Uterus (tissue), 2 donors: ENCODE measurements at regions not wholly inside any gene's neighbourhood (a gene's known extent, or its start where the extent isn't known, plus 50 kb on each side); places are given as distances from the start of the nearest gene placed in this dataset.

ENCODE experiments used
- POLR2A ChIP-seq, 2 donors: fragments of 450-650 bp; IDR thresholded peaks; one replicate each; pipeline ENCODE4 v1.6.1; 2016; ENCODE audit warnings: antibody characterized with exemption in 2 of 2, mild to moderate bottlenecking in 1 of 2, moderate library complexity in 1 of 2
- TF ChIP-seq, protein P1 (sequence below), 4 experiments: fragments of 200-600 bp in 2 of 4; fragments of 450-650 bp in 2 of 4; sonication (generic) in 2 of 4; IDR thresholded peaks; one replicate each; pipeline ENCODE4 v1.5.1; 2016 to 2019; ENCODE audit warnings: antibody characterized with exemption in 4 of 4, mild to moderate bottlenecking in 2 of 4, moderate library complexity in 1 of 4

DNA sequence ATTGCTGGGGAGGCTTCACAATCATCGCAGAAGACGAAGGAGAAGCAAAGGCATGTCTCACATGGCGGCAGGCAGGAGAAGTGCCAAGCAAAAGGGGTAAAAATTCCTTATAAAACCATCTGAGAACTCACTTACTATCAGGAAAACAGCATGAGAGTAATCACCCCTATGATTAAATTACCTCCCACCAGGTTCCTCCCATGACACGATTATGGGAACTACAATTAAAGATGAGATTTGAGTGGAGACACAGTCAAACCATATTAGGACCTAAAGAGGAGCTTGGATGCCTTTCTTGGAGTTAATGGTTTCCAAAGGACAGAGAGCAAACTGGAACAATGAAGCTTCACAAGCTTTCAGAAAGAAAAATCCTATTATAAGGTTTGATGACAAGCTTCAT lies 168.4 kb upstream of the SMARCAD1 start:
- TF ChIP-seq, protein P1, sequence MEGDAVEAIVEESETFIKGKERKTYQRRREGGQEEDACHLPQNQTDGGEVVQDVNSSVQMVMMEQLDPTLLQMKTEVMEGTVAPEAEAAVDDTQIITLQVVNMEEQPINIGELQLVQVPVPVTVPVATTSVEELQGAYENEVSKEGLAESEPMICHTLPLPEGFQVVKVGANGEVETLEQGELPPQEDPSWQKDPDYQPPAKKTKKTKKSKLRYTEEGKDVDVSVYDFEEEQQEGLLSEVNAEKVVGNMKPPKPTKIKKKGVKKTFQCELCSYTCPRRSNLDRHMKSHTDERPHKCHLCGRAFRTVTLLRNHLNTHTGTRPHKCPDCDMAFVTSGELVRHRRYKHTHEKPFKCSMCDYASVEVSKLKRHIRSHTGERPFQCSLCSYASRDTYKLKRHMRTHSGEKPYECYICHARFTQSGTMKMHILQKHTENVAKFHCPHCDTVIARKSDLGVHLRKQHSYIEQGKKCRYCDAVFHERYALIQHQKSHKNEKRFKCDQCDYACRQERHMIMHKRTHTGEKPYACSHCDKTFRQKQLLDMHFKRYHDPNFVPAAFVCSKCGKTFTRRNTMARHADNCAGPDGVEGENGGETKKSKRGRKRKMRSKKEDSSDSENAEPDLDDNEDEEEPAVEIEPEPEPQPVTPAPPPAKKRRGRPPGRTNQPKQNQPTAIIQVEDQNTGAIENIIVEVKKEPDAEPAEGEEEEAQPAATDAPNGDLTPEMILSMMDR (IDR thresholded peaks at IDR 0.05), result no peak
- no peak for TF ChIP-seq POLR2A (IDR thresholded peaks at IDR 0.05)
